Prostate gland (tissue), 2 donors: ENCODE measurements at regions not wholly inside any gene's neighbourhood (a gene's known extent, or its start where the extent isn't known, plus 50 kb on each side); places are given as distances from the start of the nearest gene placed in this dataset.

Source experiments
- CTCF ChIP-seq, 4 experiments: fragments of 200-600 bp in 2 of 4; fragments of 450-650 bp in 2 of 4; sonication (generic) in 2 of 4; IDR thresholded peaks; 1 replicate in 3 of 4; 2 replicates in 1 of 4; pipeline ENCODE4 v1.5.1; 2016 to 2019; ENCODE audit warnings: antibody characterized with exemption in 4 of 4, mild to moderate bottlenecking in 2 of 4, moderate library complexity in 2 of 4
- POLR2A ChIP-seq: fragments of 450-650 bp; IDR thresholded peaks from one replicate; pipeline ENCODE4 v1.6.1; 2016; ENCODE audit warnings: antibody characterized with exemption, mild to moderate bottlenecking

GRCh38 chr11:71357414-71357813 lies 90.8 kb downstream of the DHCR7 start:
- no peak for TF ChIP-seq POLR2A
- no peak for TF ChIP-seq CTCF (IDR thresholded peaks at IDR 0.05)
